Lower lobe of right lung (tissue), 2 donors: ENCODE measurements at regions not wholly inside any gene's neighbourhood (a gene's known extent, or its start where the extent isn't known, plus 50 kb on each side); places are given as distances from the start of the nearest gene placed in this dataset.

Source experiments
- ATAC-seq, 2 donors: fragments of 200-7000 bp; cut with Tn5 transposase; one replicate each; pipeline ENCODE4 v1.9.1; 2020 to 2022; ENCODE audit warnings: mild to moderate bottlenecking in 2 of 2, moderate library complexity in 2 of 2
- DNase-seq: peaks from one replicate; pipeline ENCODE4 v3.0.0-alpha.2; 2020
- H3K27ac ChIP-seq: fragments of 200-600 bp; one replicate; pipeline ENCODE4 v1.8.0; 2022
- H3K27me3 ChIP-seq: fragments of 200-600 bp; one replicate; pipeline ENCODE4 v1.8.0; 2022; ENCODE audit warnings: low read depth
- H3K36me3 ChIP-seq: fragments of 200-600 bp; one replicate; pipeline ENCODE4 v1.8.0; 2022; ENCODE audit warnings: mild to moderate bottlenecking
- H3K4me1 ChIP-seq: fragments of 200-600 bp; one replicate; pipeline ENCODE4 v1.8.0; 2022
- H3K4me3 ChIP-seq: fragments of 200-600 bp; one replicate; pipeline ENCODE4 v1.8.0; 2022; ENCODE audit warnings: mild to moderate bottlenecking
- H3K9me3 ChIP-seq: fragments of 200-600 bp; one replicate; pipeline ENCODE4 v1.8.0; 2022
- CTCF ChIP-seq: fragments of 200-600 bp; IDR thresholded peaks from one replicate; pipeline ENCODE4 v1.8.0; 2022; ENCODE audit warnings: antibody characterized with exemption, mild to moderate bottlenecking
- intact Hi-C: fragments of 100-400 bp; cut with DNase I; formaldehyde crosslinking; loops from one replicate; pipeline ENCODE4 v1.11.0; 2022
- donor health status: DM: no; HTN: yes; CAD: no; lungs with severe emphysema.

- DNase-seq (no peak), ATAC-seq (no peak)
- no peak for TF ChIP-seq CTCF
- Histone ChIP-seq H3K27ac (no peak overlapping the region), H3K4me1 (no peaks in the 10 kb centered on the region), H3K4me3 (no peak overlapping the region), H3K9me3 (no peaks in the 10 kb centered on the region), H3K36me3 (no peaks in the 10 kb centered on the region), H3K27me3 (no peaks in the 10 kb centered on the region)
- intact Hi-C loops = no loop called here
Measured at GRCh38 chr5:155761502-155761901, 565.5 kb upstream of the SGCD start.

- Histone ChIP-seq H3K27ac (no peak overlapping the region), H3K4me1 (no peaks in the 10 kb centered on the region), H3K4me3 (no peak overlapping the region), H3K27me3 (no peaks in the 10 kb centered on the region), H3K9me3 (no peaks in the 10 kb centered on the region), H3K36me3 (no peaks in the 10 kb centered on the region)
- TF ChIP-seq CTCF = no peak
- intact Hi-C loops = no loop called here
- no peak for DNase-seq
- ATAC-seq = no peak
Measured at GRCh38 chr5:155765715-155766114, 561.2 kb upstream of the SGCD start.

DNA sequence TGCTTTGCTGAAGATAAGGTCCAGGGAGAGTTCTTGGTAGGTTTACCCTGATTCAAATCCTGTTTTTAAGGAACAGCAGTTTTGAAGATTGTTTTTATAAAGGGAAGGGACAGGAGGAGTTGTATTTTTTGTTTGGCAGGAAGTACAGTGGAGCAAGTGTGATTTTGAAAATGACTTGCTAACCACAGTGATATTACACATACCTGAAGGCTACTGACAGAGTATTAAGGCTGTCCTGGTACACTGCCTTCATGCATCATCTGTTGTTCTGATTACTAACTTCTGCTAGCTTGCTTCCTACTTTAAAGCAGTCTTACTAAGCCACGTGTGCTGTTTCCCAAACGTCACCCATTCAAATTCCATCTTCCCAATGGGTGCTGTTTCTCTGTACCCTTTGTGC is 559.5 kb upstream of the SGCD start:
- Histone ChIP-seq H3K27ac (no peak overlapping the region), H3K4me3 (no peak overlapping the region), H3K9me3 (no peaks in the 10 kb centered on the region), H3K4me1 (no peaks in the 10 kb centered on the region), H3K27me3 (no peaks in the 10 kb centered on the region), H3K36me3 (no peaks in the 10 kb centered on the region)
- intact Hi-C loops = no loop called here
- TF ChIP-seq CTCF = no peak
- DNase-seq (no peak), ATAC-seq (peak; percentile 25 to 57)

GRCh38 chr5:155768332-155768731 is 558.6 kb upstream of the SGCD start:
- Histone ChIP-seq H3K27ac (no peak overlapping the region), H3K9me3 (no peaks in the 10 kb centered on the region), H3K27me3 (no peaks in the 10 kb centered on the region), H3K4me1 (no peaks in the 10 kb centered on the region), H3K4me3 (no peak overlapping the region), H3K36me3 (no peaks in the 10 kb centered on the region)
- DNase-seq = no peak
- TF ChIP-seq CTCF = no peak
- ATAC-seq = no peak
- intact Hi-C loops = no loop called here

DNA sequence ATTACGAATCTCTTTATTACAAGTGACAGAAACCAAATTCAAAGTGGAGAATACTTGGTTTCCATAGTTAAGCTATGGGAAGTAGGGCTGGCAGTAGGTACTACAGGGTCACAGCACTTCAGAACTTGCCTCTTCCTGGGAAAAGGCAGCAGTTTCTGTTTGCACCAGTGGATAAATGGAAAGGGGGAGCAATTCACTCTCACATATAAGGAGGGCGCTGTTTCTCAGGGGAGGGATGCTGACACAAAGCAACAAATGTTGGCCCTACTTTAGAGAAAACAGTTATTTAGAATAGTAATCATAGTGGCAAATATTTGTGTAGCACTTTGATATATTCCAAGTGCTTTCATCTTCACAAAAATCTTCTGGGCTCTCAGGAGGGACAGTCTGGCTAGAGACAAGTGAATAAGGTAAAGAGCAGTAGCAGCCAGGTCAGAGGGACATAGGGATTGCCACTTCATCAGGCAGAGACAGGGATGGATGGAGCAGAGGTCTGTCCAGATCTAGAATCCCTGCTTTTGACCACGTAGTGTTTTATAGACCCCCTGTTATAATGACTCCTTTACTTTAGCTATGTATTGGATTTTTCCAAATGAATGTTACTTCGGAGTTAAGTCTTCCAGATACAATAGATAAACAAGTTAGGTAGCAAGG is 554.8 kb upstream of the SGCD start:
- H3K27me3 ChIP-seq = no peaks in the 10 kb centered on the region
- no peak overlapping the region for H3K27ac ChIP-seq
- no peak for TF ChIP-seq CTCF
- no peaks in the 10 kb centered on the region for H3K36me3 ChIP-seq
- intact Hi-C loops = no loop called here
- ATAC-seq = no peak
- DNase-seq = no peak
- no peaks in the 10 kb centered on the region for H3K9me3 ChIP-seq
- no peaks in the 10 kb centered on the region for H3K4me1 ChIP-seq
- H3K4me3 ChIP-seq = no peak overlapping the region
